ENCODE measurements at regions not wholly inside any gene's neighbourhood (a gene's known extent, or its start where the extent isn't known, plus 50 kb on each side); places are given as distances from the start of the nearest gene placed in this dataset.
A peak's percentile ranks its signal among the peaks of the same experiment; 100 is the strongest.

DNA sequence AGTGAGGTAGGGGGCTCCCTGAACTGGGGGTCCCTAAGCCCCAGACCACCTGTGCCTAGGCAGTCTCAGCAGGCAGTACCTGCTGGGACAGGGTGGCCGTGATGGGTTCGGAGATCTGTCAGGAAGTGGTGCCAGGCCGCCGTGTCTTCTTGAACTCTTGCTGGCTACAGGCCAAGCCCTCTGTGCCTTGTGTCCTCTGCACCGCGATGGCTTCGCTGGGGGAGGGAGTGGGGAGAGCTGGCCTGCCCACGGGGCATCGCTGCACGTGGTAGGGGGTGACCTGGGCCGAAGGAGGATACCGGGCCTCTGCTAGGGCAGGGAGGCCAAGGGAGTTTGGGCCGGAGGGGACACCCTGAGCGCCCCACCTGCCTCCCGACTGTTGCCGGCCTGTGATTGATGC is 96.7 kb upstream of the NKX1-1 start:
- no peak overlapping the region for H3K27ac Mint-ChIP-seq
- no peaks in the 10 kb centered on the region for H3K4me1 Mint-ChIP-seq (ENCODE audit: low read depth)
- POLR2A ChIA-PET: no interaction called here

DNA sequence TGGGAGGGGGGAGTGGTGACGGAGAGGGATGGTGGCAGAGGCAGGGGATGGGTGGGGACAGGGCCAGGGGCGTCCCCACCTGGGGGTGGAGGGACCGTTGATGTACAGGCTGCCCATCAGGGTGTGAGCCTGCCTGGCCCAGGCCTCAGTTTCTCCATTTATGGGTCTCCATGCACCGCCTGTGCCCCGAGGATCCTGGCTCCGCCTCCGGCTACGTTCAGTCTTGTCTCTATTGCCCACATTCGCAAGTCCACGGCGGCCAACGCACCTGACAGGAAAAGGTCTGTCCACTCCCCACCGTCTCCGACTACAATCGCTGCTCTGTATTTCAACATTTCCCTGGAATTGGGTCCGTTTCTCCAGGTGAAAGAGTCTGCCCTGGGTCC is 96.3 kb upstream of the NKX1-1 start:
- ChIA-PET CTCF (no interaction called here), POLR2A (no interaction called here)
- Mint-ChIP-seq H3K9me3 (no peaks in the 10 kb centered on the region), H3K36me3 (ENCODE audit: low read depth) (no peaks in the 10 kb centered on the region), H3K27ac (no peak overlapping the region), H3K4me3 (no peak overlapping the region), H3K4me1 (ENCODE audit: low read depth) (no peaks in the 10 kb centered on the region), H3K27me3 (peaks cover 4% of the 10 kb centered on the region)
- Histone ChIP-seq H3K4me1 (ENCODE audit: insufficient read depth, low read length) (no peaks in the 10 kb centered on the region), H3K4me3 (ENCODE audit: low read length) (no peak overlapping the region), H3K9me3 (ENCODE audit: control insufficient read depth in 1 of 2, insufficient read depth in 1 of 2, low read length in 2 of 2) (peaks cover 0 to 6% of the 10 kb centered on the region in 2 experiments), H3K27me3 (ENCODE audit: control insufficient read depth in 1 of 2, insufficient read depth in 2 of 2, low read length in 2 of 2) (peaks cover 2 to 5% of the 10 kb centered on the region in 2 experiments), H3K27ac (ENCODE audit: low read depth in 1 of 2, low read length in 2 of 2) (no peak overlapping the region), H3K36me3 (ENCODE audit: insufficient read depth, low read length) (no peaks in the 10 kb centered on the region)
- intact Hi-C loops (cut with DNase I, micrococcal nuclease): no loop called here
- TF ChIP-seq, protein P1, sequence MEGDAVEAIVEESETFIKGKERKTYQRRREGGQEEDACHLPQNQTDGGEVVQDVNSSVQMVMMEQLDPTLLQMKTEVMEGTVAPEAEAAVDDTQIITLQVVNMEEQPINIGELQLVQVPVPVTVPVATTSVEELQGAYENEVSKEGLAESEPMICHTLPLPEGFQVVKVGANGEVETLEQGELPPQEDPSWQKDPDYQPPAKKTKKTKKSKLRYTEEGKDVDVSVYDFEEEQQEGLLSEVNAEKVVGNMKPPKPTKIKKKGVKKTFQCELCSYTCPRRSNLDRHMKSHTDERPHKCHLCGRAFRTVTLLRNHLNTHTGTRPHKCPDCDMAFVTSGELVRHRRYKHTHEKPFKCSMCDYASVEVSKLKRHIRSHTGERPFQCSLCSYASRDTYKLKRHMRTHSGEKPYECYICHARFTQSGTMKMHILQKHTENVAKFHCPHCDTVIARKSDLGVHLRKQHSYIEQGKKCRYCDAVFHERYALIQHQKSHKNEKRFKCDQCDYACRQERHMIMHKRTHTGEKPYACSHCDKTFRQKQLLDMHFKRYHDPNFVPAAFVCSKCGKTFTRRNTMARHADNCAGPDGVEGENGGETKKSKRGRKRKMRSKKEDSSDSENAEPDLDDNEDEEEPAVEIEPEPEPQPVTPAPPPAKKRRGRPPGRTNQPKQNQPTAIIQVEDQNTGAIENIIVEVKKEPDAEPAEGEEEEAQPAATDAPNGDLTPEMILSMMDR (IDR thresholded peaks at IDR 0.05): no peak
- DNase-seq (peak in 1 of 14 experiments; percentile 21), ATAC-seq (ENCODE audit: poor library complexity) (no peak)

More for the DNA sequence above, 96.7 kb upstream of the NKX1-1 start:
- no peak overlapping the region for H3K4me3 ChIP-seq (ENCODE audit: low read length)
- H3K9me3 Mint-ChIP-seq: no peaks in the 10 kb centered on the region
- no peak overlapping the region for H3K27ac ChIP-seq (ENCODE audit: low read depth in 1 of 2, low read length in 2 of 2)
- H3K4me1 ChIP-seq (ENCODE audit: insufficient read depth, low read length): no peaks in the 10 kb centered on the region
- H3K36me3 Mint-ChIP-seq (ENCODE audit: low read depth): no peaks in the 10 kb centered on the region
- intact Hi-C loops (cut with DNase I, micrococcal nuclease): no loop called here
- peaks cover 9% of the 10 kb centered on the region for H3K27me3 Mint-ChIP-seq
- no peak overlapping the region for H3K4me3 Mint-ChIP-seq
- CTCF ChIA-PET: no interaction called here
- H3K27me3 ChIP-seq (ENCODE audit: control insufficient read depth in 1 of 2, insufficient read depth in 2 of 2, low read length in 2 of 2): peaks cover 2 to 9% of the 10 kb centered on the region in 2 experiments
- H3K36me3 ChIP-seq (ENCODE audit: insufficient read depth, low read length): no peaks in the 10 kb centered on the region
- TF ChIP-seq, protein P1 (IDR thresholded peaks at IDR 0.05): no peak
- no peak for ATAC-seq (ENCODE audit: poor library complexity)
- DNase-seq: peak in 1 of 14 experiments; percentile 25
- H3K9me3 ChIP-seq (ENCODE audit: control insufficient read depth in 1 of 2, insufficient read depth in 1 of 2, low read length in 2 of 2): peaks cover 0 to 6% of the 10 kb centered on the region in 2 experiments

DNA sequence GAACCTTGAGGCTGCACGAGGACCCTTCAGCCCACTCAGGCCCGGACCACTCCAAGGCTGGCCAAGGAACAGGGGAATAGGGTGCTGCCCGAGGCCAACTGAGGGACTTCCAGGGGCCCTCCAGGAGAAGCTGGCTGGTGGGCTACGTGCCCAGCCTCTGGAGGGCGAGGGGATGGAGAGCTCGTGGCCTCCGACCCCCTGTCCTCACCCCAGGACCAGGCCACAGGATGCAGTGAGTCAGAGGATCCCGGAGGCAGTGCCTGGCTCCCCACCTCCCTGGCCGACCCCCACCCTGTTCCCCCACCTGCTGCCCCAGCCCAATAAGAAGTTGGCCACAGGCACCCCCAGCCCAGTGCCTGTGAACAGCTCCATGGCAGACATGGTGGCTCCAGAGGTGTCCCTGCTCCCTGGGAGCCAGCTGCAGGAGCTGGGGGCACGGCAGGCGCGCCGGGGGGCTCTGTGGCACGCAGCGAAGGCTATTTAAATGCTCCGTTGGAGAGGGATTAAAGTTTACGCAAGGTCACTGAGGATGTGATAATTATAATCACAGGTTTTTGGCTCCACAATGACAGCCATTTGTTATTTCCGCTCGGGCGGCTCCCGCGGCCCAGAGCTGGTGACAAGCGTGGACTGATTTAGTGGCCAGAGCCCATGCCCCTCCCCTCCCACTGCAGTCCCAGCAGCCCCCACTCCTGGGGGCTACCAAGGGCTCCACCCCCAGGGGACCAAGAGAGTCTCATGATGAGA is 95.7 kb upstream of the NKX1-1 start:
- DNase-seq (peak in 1 of 14 experiments; percentile 15), ATAC-seq (ENCODE audit: poor library complexity) (no peak)
- Histone ChIP-seq H3K9me3 (ENCODE audit: control insufficient read depth in 1 of 2, insufficient read depth in 1 of 2, low read length in 2 of 2) (peaks cover 0 to 6% of the 10 kb centered on the region in 2 experiments), H3K4me1 (ENCODE audit: insufficient read depth, low read length) (no peaks in the 10 kb centered on the region), H3K27me3 (ENCODE audit: control insufficient read depth in 1 of 2, insufficient read depth in 2 of 2, low read length in 2 of 2) (peaks cover 2 to 5% of the 10 kb centered on the region in 2 experiments), H3K27ac (ENCODE audit: low read depth in 1 of 2, low read length in 2 of 2) (no peak overlapping the region), H3K4me3 (ENCODE audit: low read length) (no peak overlapping the region), H3K36me3 (ENCODE audit: insufficient read depth, low read length) (no peaks in the 10 kb centered on the region)
- Mint-ChIP-seq H3K4me3 (no peak overlapping the region), H3K9me3 (no peaks in the 10 kb centered on the region), H3K27me3 (peaks cover 2% of the 10 kb centered on the region), H3K4me1 (ENCODE audit: low read depth) (no peaks in the 10 kb centered on the region), H3K36me3 (ENCODE audit: low read depth) (no peaks in the 10 kb centered on the region), H3K27ac (no peak overlapping the region)
- CTCF ChIA-PET: no interaction called here
- TF ChIP-seq, protein P1 (IDR thresholded peaks at IDR 0.05): no peak
- intact Hi-C loops (cut with DNase I, micrococcal nuclease): no loop called here
- POLR2A ChIA-PET: no interaction called here

Measured in CD4-positive, alpha-beta T cell (primary cell).